GM21737 (cell line): ENCODE measurements at regions not wholly inside any gene's neighbourhood (a gene's known extent, or its start where the extent isn't known, plus 50 kb on each side); places are given as distances from the start of the nearest gene placed in this dataset.
"Not testable (repeated sequence)": the region's sequence is repeated elsewhere in the genome, so short reads cannot be mapped to it uniquely, and the experiment has no call there.

ENCODE experiments used
- ATAC-seq: cut with Tn5 transposase; IDR thresholded peaks from one replicate; pipeline ENCODE4 v1.9.1; 2021; ENCODE audit warnings: mild to moderate bottlenecking, moderate library complexity; ENCODE audit not compliant: unreplicated experiment

- no peak for ATAC-seq
These were observed 533.5 kb downstream of the IGSF11 start for GRCh38 chr3:118501152-118501551.

- ATAC-seq: no peak
These were observed 529.7 kb downstream of the IGSF11 start for GRCh38 chr3:118504906-118505305.

- ATAC-seq: no peak
These were observed 528.9 kb downstream of the IGSF11 start for GRCh38 chr3:118505784-118506183.

- no peak for ATAC-seq
These were observed 523.2 kb downstream of the IGSF11 start for GRCh38 chr3:118511402-118511801.

- no peak for ATAC-seq
These were observed 522.3 kb downstream of the IGSF11 start for GRCh38 chr3:118512301-118512700.

GRCh38 chr3:118525077-118525476 is 509.6 kb downstream of the IGSF11 start:
- ATAC-seq: no peak

GRCh38 chr3:118526758-118527513 is 507.7 kb downstream of the IGSF11 start:
- ATAC-seq: no peak

- no peak for ATAC-seq
These were observed 507.1 kb downstream of the IGSF11 start for GRCh38 chr3:118527514-118528044.

- no peak for ATAC-seq
These were observed 505.1 kb downstream of the IGSF11 start for GRCh38 chr3:118529554-118529953.

- ATAC-seq: no peak
These were observed 504.2 kb downstream of the IGSF11 start for GRCh38 chr3:118530350-118530922.

- ATAC-seq: not testable (repeated sequence)
These were observed 503.7 kb downstream of the IGSF11 start for GRCh38 chr3:118530927-118531356.

GRCh38 chr3:118531816-118532215 is 502.8 kb downstream of the IGSF11 start:
- ATAC-seq: no peak

GRCh38 chr3:118533676-118534075 is 501.0 kb downstream of the IGSF11 start:
- ATAC-seq: no peak

GRCh38 chr3:118534519-118534918 is 500.1 kb downstream of the IGSF11 start:
- ATAC-seq: no peak

- no peak for ATAC-seq
These were observed 497.9 kb downstream of the IGSF11 start for GRCh38 chr3:118536764-118537163.

- no peak for ATAC-seq
These were observed 497.2 kb downstream of the IGSF11 start for GRCh38 chr3:118537454-118537853.

- no peak for ATAC-seq
These were observed 496.5 kb downstream of the IGSF11 start for GRCh38 chr3:118538187-118538586.

GRCh38 chr3:118539820-118540447 is 494.7 kb downstream of the IGSF11 start:
- not testable (repeated sequence) for ATAC-seq

- not testable (repeated sequence) for ATAC-seq
These were observed 494.2 kb downstream of the IGSF11 start for GRCh38 chr3:118540448-118540821.

GRCh38 chr3:118540826-118541225 is 493.8 kb downstream of the IGSF11 start:
- no peak for ATAC-seq

GRCh38 chr3:118541796-118542195 is 492.9 kb downstream of the IGSF11 start:
- no peak for ATAC-seq

- no peak for ATAC-seq
These were observed 490.8 kb downstream of the IGSF11 start for GRCh38 chr3:118543832-118544231.
